Breast epithelium (tissue), 4 donors: ENCODE measurements at regions not wholly inside any gene's neighbourhood (a gene's known extent, or its start where the extent isn't known, plus 50 kb on each side); places are given as distances from the start of the nearest gene placed in this dataset.

ENCODE experiments used
- DNase-seq, 2 donors: peaks; one replicate each; pipeline ENCODE4 v3.0.0-alpha.2; 2019; ENCODE audit warnings: low spot score in 2 of 2
- H3K27ac ChIP-seq, 2 donors: fragments of 200-600 bp; sonication (generic) in 1 of 2; one replicate each; pipeline ENCODE4 v1.5.1; 2016 to 2019; ENCODE audit warnings: mild to moderate bottlenecking in 1 of 2
- H3K27me3 ChIP-seq, 2 donors: fragments of 200-600 bp; sonication (generic) in 1 of 2; one replicate each; pipeline versions ENCODE4 v1.5.1 to v1.6.0; 2017 to 2019; ENCODE audit warnings: control low read depth in 1 of 2, mild to moderate bottlenecking in 1 of 2
- H3K36me3 ChIP-seq: fragments of 200-600 bp; one replicate; pipeline ENCODE4 v1.5.1; 2019
- H3K4me1 ChIP-seq, 2 donors: fragments of 200-600 bp; sonication (generic); one replicate each; pipeline ENCODE4 v1.5.1; 2016 to 2019; ENCODE audit warnings: control low read depth in 1 of 2
- H3K4me3 ChIP-seq, 3 donors: fragments of 200-600 bp; sonication (generic); 1 replicate in 2 of 3; 2 replicates in 1 of 3; pipeline ENCODE4 v1.5.1; 2016 to 2019; ENCODE audit warnings: mild to moderate bottlenecking in 3 of 3, moderate library complexity in 2 of 3
- H3K9me3 ChIP-seq, 2 donors: fragments of 200-600 bp; sonication (generic) in 1 of 2; one replicate each; pipeline ENCODE4 v1.5.1; 2016 to 2019; ENCODE audit warnings: control low read depth in 1 of 2
- POLR2A ChIP-seq: fragments of 450-650 bp; IDR thresholded peaks from one replicate; pipeline ENCODE4 v1.6.1; 2016; ENCODE audit warnings: antibody characterized with exemption, mild to moderate bottlenecking, moderate library complexity
- POLR2AphosphoS5 ChIP-seq, 3 donors: sonication (generic); formaldehyde crosslinking; IDR thresholded peaks; one replicate each; pipeline ENCODE4 v1.6.1; 2017; ENCODE audit warnings: antibody characterized with exemption in 3 of 3
- intact Hi-C: fragments of 100-400 bp; cut with DNase I; formaldehyde crosslinking; loops from one replicate; pipeline ENCODE4 v1.15.1; 2023; ENCODE audit warnings: low total_unique reads
- TF ChIP-seq, protein P1 (sequence below), 3 donors: fragments of 450-650 bp; IDR thresholded peaks; one replicate each; pipeline ENCODE4 v1.5.1; 2016 to 2017; ENCODE audit warnings: antibody characterized with exemption in 3 of 3, mild to moderate bottlenecking in 3 of 3, moderate library complexity in 3 of 3

- DNase-seq: no peak
- intact Hi-C loops: no loop called here
- Histone ChIP-seq H3K9me3 (no peaks in the 10 kb centered on the region), H3K27me3 (no peaks in the 10 kb centered on the region), H3K4me3 (no peak overlapping the region), H3K27ac (no peak overlapping the region), H3K4me1 (no peaks in the 10 kb centered on the region), H3K36me3 (no peaks in the 10 kb centered on the region)
- TF ChIP-seq POLR2AphosphoS5 (IDR thresholded peaks at IDR 0.05): no peak
- TF ChIP-seq, protein P1, sequence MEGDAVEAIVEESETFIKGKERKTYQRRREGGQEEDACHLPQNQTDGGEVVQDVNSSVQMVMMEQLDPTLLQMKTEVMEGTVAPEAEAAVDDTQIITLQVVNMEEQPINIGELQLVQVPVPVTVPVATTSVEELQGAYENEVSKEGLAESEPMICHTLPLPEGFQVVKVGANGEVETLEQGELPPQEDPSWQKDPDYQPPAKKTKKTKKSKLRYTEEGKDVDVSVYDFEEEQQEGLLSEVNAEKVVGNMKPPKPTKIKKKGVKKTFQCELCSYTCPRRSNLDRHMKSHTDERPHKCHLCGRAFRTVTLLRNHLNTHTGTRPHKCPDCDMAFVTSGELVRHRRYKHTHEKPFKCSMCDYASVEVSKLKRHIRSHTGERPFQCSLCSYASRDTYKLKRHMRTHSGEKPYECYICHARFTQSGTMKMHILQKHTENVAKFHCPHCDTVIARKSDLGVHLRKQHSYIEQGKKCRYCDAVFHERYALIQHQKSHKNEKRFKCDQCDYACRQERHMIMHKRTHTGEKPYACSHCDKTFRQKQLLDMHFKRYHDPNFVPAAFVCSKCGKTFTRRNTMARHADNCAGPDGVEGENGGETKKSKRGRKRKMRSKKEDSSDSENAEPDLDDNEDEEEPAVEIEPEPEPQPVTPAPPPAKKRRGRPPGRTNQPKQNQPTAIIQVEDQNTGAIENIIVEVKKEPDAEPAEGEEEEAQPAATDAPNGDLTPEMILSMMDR (IDR thresholded peaks at IDR 0.05): no peak
- no peak for TF ChIP-seq POLR2A
Measured at GRCh38 chr4:89357787-89358186, 50.2 kb upstream of the GPRIN3 start.
